ENCODE measurements at regions not wholly inside any gene's neighbourhood (a gene's known extent, or its start where the extent isn't known, plus 50 kb on each side); places are given as distances from the start of the nearest gene placed in this dataset.

DNA sequence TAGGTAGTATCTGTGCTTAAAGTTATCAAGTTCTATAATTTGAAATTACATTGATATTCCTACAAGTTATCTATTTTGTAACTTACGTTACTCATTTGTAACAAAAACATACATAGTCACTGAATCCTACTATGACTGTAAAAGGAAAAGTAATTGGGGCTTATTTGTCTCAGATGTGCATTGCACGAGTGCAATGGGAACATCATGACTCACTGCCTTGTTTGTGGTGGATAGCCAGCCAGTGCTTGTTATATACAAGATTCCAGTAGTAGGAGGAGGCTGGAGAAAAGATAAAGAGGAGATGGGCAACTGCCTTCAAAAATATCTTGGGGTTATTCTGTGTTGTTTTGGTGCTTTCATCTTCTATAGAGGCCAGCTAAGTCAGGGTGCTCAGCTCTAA, 164.1 kb downstream of the RNF144B start:
- no peak for DNase-seq
- no peaks in the 10 kb centered on the region for H3K9me2 ChIP-seq (replicated peaks; ENCODE audit: insufficient read depth, low read length)
- H3F3A ChIP-seq (ENCODE audit: insufficient read depth, low read length): 0 out of 2 replicates have a peak, but pooled peaks cover under 1% of the 10 kb centered on the region
- no peak overlapping the region for H3K4me3 ChIP-seq (ENCODE audit: low read length)
- H3K4me1 ChIP-seq (ENCODE audit: low read length): peaks cover 14% of the 10 kb centered on the region
- no peaks in the 10 kb centered on the region for H3K27me3 ChIP-seq (replicated peaks; ENCODE audit: insufficient read depth, low read length)
- no peaks in the 10 kb centered on the region for H4K20me1 ChIP-seq (ENCODE audit: insufficient read depth, low read length)
- no peak for TF ChIP-seq EZH2phosphoT487 (IDR thresholded peaks at IDR 0.05; ENCODE audit: low read length)
- no peak for TF ChIP-seq EZH2 (optimal IDR thresholded peaks at IDR 0.05; ENCODE audit: low read depth, low read length)
- TF ChIP-seq, protein P1, sequence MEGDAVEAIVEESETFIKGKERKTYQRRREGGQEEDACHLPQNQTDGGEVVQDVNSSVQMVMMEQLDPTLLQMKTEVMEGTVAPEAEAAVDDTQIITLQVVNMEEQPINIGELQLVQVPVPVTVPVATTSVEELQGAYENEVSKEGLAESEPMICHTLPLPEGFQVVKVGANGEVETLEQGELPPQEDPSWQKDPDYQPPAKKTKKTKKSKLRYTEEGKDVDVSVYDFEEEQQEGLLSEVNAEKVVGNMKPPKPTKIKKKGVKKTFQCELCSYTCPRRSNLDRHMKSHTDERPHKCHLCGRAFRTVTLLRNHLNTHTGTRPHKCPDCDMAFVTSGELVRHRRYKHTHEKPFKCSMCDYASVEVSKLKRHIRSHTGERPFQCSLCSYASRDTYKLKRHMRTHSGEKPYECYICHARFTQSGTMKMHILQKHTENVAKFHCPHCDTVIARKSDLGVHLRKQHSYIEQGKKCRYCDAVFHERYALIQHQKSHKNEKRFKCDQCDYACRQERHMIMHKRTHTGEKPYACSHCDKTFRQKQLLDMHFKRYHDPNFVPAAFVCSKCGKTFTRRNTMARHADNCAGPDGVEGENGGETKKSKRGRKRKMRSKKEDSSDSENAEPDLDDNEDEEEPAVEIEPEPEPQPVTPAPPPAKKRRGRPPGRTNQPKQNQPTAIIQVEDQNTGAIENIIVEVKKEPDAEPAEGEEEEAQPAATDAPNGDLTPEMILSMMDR (IDR thresholded peaks at IDR 0.05; ENCODE audit: low read length): no peak
- no peak overlapping the region for H3K4me2 ChIP-seq (ENCODE audit: low read depth, low read length)
- no peaks in the 10 kb centered on the region for H3K79me2 ChIP-seq (ENCODE audit: low read length)
- no peaks in the 10 kb centered on the region for H3K36me3 ChIP-seq (replicated peaks; ENCODE audit: insufficient read depth, low read length)
- no peak overlapping the region for H2AFZ ChIP-seq (ENCODE audit: low read length)
- no peak overlapping the region for H3K27ac ChIP-seq (ENCODE audit: low read length)
- no peaks in the 10 kb centered on the region for H3K9me3 ChIP-seq (replicated peaks; ENCODE audit: insufficient read depth, low read length)
- H3K9ac ChIP-seq (ENCODE audit: low read length): no peak overlapping the region

DNA sequence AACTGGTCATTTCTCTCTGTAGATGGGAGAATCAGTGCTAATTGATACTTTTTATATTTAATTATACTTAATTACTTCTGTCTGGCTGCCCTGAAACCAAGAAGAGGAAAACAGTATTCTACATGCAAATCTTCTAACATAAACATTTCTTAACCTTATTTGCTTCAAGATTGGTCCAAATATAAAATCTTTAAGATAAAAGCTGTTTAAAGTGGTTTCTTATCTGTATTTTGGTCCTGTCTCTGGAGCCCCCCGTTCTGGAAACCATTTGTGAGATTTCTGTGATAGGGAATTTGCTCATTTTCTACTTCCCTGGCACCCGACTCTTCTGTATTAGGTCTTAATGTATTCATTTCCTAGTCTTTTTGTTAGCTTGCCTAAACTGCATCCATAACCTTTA, 168.6 kb downstream of the RNF144B start:
- no peaks in the 10 kb centered on the region for H3K9me2 ChIP-seq (replicated peaks; ENCODE audit: insufficient read depth, low read length)
- no peak overlapping the region for H3K4me2 ChIP-seq (ENCODE audit: low read depth, low read length)
- H3F3A ChIP-seq (ENCODE audit: insufficient read depth, low read length): no peaks in the 10 kb centered on the region
- H3K27ac ChIP-seq (ENCODE audit: low read length): no peak overlapping the region
- no peak overlapping the region for H2AFZ ChIP-seq (ENCODE audit: low read length)
- H3K4me3 ChIP-seq (ENCODE audit: low read length): no peak overlapping the region
- H3K79me2 ChIP-seq (ENCODE audit: low read length): no peaks in the 10 kb centered on the region
- no peak overlapping the region for H3K9ac ChIP-seq (ENCODE audit: low read length)
- H3K9me3 ChIP-seq (replicated peaks; ENCODE audit: insufficient read depth, low read length): no peaks in the 10 kb centered on the region
- H3K27me3 ChIP-seq (replicated peaks; ENCODE audit: insufficient read depth, low read length): no peaks in the 10 kb centered on the region
- H3K36me3 ChIP-seq (replicated peaks; ENCODE audit: insufficient read depth, low read length): no peaks in the 10 kb centered on the region
- no peak for DNase-seq
- H3K4me1 ChIP-seq (ENCODE audit: low read length): no peaks in the 10 kb centered on the region
- TF ChIP-seq EZH2 (optimal IDR thresholded peaks at IDR 0.05; ENCODE audit: low read depth, low read length) (no peak), EZH2phosphoT487 (IDR thresholded peaks at IDR 0.05; ENCODE audit: low read length) (no peak)
- TF ChIP-seq, protein P1 (IDR thresholded peaks at IDR 0.05; ENCODE audit: low read length): no peak
- H4K20me1 ChIP-seq (ENCODE audit: insufficient read depth, low read length): no peaks in the 10 kb centered on the region

DNA sequence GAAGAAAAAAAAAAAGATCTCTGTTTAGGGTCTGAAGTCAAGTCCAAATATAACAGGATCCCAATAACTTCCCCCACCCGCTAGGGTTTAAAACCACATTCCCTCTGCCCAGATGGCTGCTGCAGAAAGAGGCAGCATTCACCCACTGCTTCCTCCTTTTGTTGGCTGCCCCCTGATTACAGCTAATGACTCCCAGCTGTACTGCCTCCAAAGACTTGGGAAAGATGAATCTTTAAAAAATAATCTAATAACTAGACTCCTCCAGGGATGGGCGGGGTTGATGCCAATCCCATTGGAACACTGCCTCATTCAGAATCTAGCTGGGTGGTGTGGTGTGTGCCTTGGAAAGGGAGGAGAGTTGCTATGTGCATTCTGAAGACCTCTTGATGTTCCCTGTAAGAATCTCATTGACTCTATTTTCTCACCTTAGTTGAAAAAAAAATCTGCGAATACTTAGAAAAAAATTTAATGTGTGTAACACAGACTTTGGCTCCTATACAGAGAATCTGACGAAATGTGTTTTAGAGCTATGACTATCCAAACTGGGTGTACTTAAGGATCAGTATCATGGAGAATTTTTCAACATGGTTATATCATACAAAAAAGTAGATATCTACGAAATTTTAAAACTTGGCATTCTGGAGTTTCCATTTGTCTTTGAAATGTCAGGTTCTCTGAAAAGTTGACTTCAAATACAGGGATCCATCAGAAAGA, 174.0 kb downstream of the RNF144B start:
- no peaks in the 10 kb centered on the region for H3K4me1 ChIP-seq (ENCODE audit: low read length)
- TF ChIP-seq EZH2phosphoT487 (IDR thresholded peaks at IDR 0.05; ENCODE audit: low read length): no peak
- no peak for TF ChIP-seq EZH2 (optimal IDR thresholded peaks at IDR 0.05; ENCODE audit: low read depth, low read length)
- TF ChIP-seq, protein P1 (IDR thresholded peaks at IDR 0.05; ENCODE audit: low read length): no peak
- H3K4me2 ChIP-seq (ENCODE audit: low read depth, low read length): no peak overlapping the region
- no peak overlapping the region for H2AFZ ChIP-seq (ENCODE audit: low read length)
- H3K9me3 ChIP-seq (replicated peaks; ENCODE audit: insufficient read depth, low read length): no peaks in the 10 kb centered on the region
- H3K36me3 ChIP-seq (replicated peaks; ENCODE audit: insufficient read depth, low read length): no peaks in the 10 kb centered on the region
- no peaks in the 10 kb centered on the region for H3K9me2 ChIP-seq (replicated peaks; ENCODE audit: insufficient read depth, low read length)
- no peak overlapping the region for H3K27ac ChIP-seq (ENCODE audit: low read length)
- no peaks in the 10 kb centered on the region for H3K27me3 ChIP-seq (replicated peaks; ENCODE audit: insufficient read depth, low read length)
- no peaks in the 10 kb centered on the region for H3K79me2 ChIP-seq (ENCODE audit: low read length)
- H3K9ac ChIP-seq (ENCODE audit: low read length): no peak overlapping the region
- DNase-seq: no peak
- no peaks in the 10 kb centered on the region for H3F3A ChIP-seq (ENCODE audit: insufficient read depth, low read length)
- no peaks in the 10 kb centered on the region for H4K20me1 ChIP-seq (ENCODE audit: insufficient read depth, low read length)
- H3K4me3 ChIP-seq (ENCODE audit: low read length): no peak overlapping the region

Measured in MM.1S (cell line).